GM19043 (cell line): ENCODE measurements at regions not wholly inside any gene's neighbourhood (a gene's known extent, or its start where the extent isn't known, plus 50 kb on each side); places are given as distances from the start of the nearest gene placed in this dataset.

Experiments
- ATAC-seq: cut with Tn5 transposase; IDR thresholded peaks from one replicate; pipeline ENCODE4 v1.9.1; 2021; ENCODE audit warnings: low read depth; ENCODE audit not compliant: unreplicated experiment

GRCh38 chr10:42998481-42999384 lies 78.1 kb upstream of the RET start:
- ATAC-seq = no peak

- no peak for ATAC-seq
Observed at GRCh38 chr10:42999385-43000020, 77.4 kb upstream of the RET start.

GRCh38 chr10:43000021-43000411 lies 76.9 kb upstream of the RET start:
- no peak for ATAC-seq

- no peak for ATAC-seq
Observed at GRCh38 chr10:43000651-43001426, 76.0 kb upstream of the RET start.

- ATAC-seq = no peak
Observed at GRCh38 chr10:43001427-43001795, 75.5 kb upstream of the RET start.

- no peak for ATAC-seq
Observed at GRCh38 chr10:43002596-43002995, 74.3 kb upstream of the RET start.

GRCh38 chr10:43006490-43006889 lies 70.4 kb upstream of the RET start:
- ATAC-seq = no peak

GRCh38 chr10:43012578-43012977 lies 64.3 kb upstream of the RET start:
- ATAC-seq = no peak

GRCh38 chr10:43013065-43013464 lies 63.8 kb upstream of the RET start:
- ATAC-seq = peak; percentile 74

GRCh38 chr10:43024524-43024923 lies 52.3 kb upstream of the RET start:
- no peak for ATAC-seq

- ATAC-seq = no peak
Observed at GRCh38 chr10:43024942-43025700, 51.7 kb upstream of the RET start.

- no peak for ATAC-seq
Observed at GRCh38 chr10:43026039-43026973, 50.6 kb upstream of the RET start.
